ENCODE measurements at regions not wholly inside any gene's neighbourhood (a gene's known extent, or its start where the extent isn't known, plus 50 kb on each side); places are given as distances from the start of the nearest gene placed in this dataset.

DNA sequence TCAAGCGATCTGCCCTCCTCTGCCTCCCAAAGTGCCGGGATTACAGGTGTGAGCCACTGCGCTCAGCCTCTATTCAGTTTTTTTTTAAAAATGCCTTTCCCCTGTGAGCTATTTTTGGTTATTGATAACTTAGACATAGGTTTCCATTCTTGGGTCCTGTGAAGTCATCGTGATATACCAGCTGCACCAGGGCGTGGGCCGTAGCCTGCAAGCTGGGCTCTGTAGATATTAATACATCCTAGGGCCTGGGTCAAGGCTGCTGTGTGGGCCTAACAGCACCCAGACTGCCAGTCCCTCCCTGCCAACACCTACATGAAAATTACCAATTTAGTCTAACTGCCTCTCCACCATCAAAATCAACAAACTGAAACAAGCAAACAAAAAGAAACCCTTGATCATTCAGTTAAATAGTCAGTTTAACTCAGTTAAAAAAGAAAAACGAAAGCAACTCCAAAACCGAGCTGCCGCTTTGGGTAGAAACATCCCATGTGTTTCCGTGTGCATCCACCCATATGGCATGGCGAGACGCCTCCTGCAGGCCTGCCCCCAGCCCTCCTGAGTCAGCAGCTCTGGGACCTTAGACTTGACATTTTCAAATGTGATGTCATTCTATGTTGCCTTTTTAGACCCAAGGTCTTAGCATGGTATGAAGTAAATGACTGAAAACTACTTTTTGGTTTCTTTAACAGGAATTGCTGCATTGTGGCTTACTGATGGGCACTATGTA is 330.2 kb downstream of the GLRX3 start:
- ATAC-seq (ENCODE audit: low read depth in 2 of 2) (no peak), DNase-seq (no peak)
- no peaks in the 10 kb centered on the region for H3K4me1 Mint-ChIP-seq
- H3K27ac Mint-ChIP-seq = peak overlapping the region in 1 of 6 donors; percentile 64
- peaks cover 4 to 18% of the 10 kb centered on the region in 2 donors for H3K36me3 Mint-ChIP-seq
- no peak overlapping the region for H3K4me3 Mint-ChIP-seq
- peaks cover 0 to 5% (median 0%) of the 10 kb centered on the region in 3 donors for H3K27me3 Mint-ChIP-seq
- peaks cover 12 to 46% (median 26%) of the 10 kb centered on the region in 7 donors for H3K9me3 Mint-ChIP-seq

DNA sequence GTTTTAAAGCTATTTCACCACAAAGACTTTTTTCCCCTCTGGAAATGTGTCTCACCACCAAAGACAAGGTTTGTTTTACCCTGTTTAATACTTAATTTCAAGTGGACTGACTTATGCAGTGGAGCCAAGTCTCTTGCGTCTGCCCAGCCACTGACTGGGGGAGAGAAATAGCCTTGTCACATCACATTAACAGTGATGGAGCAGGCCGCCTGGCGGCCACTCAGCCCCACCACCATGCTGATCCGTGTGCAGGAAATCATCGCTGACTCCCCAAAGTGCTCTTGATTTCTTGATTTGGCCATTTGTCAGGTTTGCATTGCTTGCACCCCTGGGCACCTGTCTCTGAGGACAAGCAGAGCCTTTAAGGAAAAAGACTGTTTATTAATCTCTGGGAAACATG is 334.1 kb downstream of the GLRX3 start:
- no peak overlapping the region for H3K27ac Mint-ChIP-seq
- DNase-seq = no peak
- no peak overlapping the region for H3K4me3 Mint-ChIP-seq
- ATAC-seq (ENCODE audit: low read depth in 2 of 2) = no peak
- H3K4me1 Mint-ChIP-seq = no peaks in the 10 kb centered on the region
- H3K27me3 Mint-ChIP-seq = peaks cover 0 to 5% (median 0%) of the 10 kb centered on the region in 3 donors
- H3K9me3 Mint-ChIP-seq = peaks cover 12 to 46% (median 23%) of the 10 kb centered on the region in 7 donors
- H3K36me3 Mint-ChIP-seq = peaks cover 4 to 18% of the 10 kb centered on the region in 2 donors

DNA sequence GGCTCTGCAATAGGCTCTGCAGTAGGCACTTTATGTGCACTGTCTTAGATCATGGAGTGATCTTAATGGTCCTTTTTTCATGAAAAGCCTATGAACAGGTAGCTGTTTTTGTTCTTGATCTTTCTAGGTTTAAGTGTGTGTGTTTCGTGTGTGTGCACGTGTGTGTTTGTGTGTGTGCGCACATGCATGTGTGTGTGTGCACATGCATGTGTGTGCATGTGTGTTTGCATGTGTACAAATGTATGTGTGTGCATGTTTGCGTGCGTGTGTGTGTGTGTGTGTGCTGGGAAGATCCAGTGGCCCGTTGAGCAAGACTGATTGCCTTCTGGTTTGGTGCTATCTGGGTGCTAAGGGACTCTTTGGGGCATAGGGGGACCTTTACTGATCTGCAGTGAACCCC is 334.8 kb downstream of the GLRX3 start:
- DNase-seq (no peak), ATAC-seq (ENCODE audit: low read depth in 2 of 2) (no peak)
- no peaks in the 10 kb centered on the region for H3K4me1 Mint-ChIP-seq
- peaks cover 0 to 5% (median 0%) of the 10 kb centered on the region in 3 donors for H3K27me3 Mint-ChIP-seq
- no peak overlapping the region for H3K4me3 Mint-ChIP-seq
- H3K36me3 Mint-ChIP-seq = peaks cover 4 to 18% of the 10 kb centered on the region in 2 donors
- H3K27ac Mint-ChIP-seq = no peak overlapping the region
- H3K9me3 Mint-ChIP-seq = peaks cover 11 to 40% (median 23%) of the 10 kb centered on the region in 7 donors

DNA sequence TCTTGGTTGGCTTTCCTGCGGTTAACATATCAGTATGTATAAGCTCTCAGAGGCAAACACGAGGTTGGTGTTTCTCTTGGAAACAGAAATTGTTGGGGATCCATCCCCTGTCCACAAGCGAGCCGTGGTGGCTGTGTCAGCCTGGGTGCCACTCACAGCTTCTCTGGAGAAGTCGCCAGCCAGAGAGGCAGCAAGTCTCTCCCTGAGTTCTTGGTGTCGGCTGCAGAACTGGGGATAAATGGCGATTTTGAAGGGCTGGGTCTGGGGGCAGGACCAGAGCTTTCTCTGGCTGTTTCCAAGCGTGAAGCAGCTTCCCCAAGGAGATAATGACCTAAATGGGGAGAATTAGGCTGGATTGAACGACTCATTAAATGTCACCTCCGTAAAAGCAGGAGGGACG is 335.3 kb downstream of the GLRX3 start:
- peaks cover 11 to 37% (median 23%) of the 10 kb centered on the region in 7 donors for H3K9me3 Mint-ChIP-seq
- H3K36me3 Mint-ChIP-seq = peaks cover 4 to 18% of the 10 kb centered on the region in 2 donors
- ATAC-seq (ENCODE audit: low read depth in 2 of 2) (no peak), DNase-seq (no peak)
- H3K4me3 Mint-ChIP-seq = no peak overlapping the region
- H3K27ac Mint-ChIP-seq = no peak overlapping the region
- no peaks in the 10 kb centered on the region for H3K4me1 Mint-ChIP-seq
- peaks cover 0 to 5% (median 0%) of the 10 kb centered on the region in 3 donors for H3K27me3 Mint-ChIP-seq

DNA sequence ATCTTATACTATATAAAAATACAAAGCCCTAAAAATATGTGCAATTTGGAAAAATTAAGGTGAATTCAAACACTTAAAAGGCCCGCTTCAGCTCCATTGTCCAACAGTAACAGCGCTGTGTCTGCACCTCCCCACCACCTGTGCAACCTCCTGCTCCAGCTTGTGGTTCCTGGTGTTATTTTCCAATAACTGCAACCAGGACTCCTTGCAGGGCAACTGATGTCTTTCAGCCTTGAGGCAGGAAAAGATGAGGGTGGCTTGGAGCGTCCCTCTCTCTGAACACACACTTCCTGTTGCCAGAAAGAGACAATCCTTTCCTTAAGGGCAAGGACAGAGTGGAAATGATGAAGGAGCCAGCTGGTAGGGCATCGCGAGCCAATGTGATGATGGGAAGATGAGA is 336.0 kb downstream of the GLRX3 start:
- no peak for ATAC-seq (ENCODE audit: low read depth in 2 of 2)
- Mint-ChIP-seq H3K36me3 (peaks cover under 1 to 12% of the 10 kb centered on the region in 2 donors), H3K4me3 (no peak overlapping the region), H3K27me3 (peaks cover 0 to 5% (median 0%) of the 10 kb centered on the region in 3 donors), H3K27ac (no peak overlapping the region), H3K4me1 (no peaks in the 10 kb centered on the region), H3K9me3 (peaks cover 6 to 30% (median 18%) of the 10 kb centered on the region in 7 donors)
- no peak for DNase-seq

DNA sequence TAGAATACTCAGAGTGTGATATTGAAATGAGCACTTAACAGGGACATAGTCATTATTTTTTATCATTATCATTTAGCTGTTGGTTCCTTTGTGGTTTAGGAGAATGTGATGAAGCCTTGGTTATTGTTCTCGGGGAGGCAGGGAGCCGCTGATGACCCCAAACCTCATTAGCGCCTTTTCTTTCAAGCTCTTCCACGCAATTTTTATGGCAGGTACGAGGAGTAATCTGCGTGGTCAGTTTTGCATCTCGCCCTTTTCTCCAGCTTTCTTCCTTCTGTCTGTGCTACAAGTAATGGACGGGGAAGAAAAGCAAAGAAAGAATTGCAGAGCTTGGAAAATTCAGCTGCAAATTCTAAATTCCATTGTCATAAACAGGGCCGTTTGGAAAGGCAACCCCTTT is 338.4 kb downstream of the GLRX3 start:
- DNase-seq (no peak), ATAC-seq (ENCODE audit: low read depth in 2 of 2) (no peak)
- Mint-ChIP-seq H3K36me3 (peaks cover 0 to 4% of the 10 kb centered on the region in 2 donors), H3K4me3 (no peak overlapping the region), H3K27me3 (peaks cover 0 to 5% (median 0%) of the 10 kb centered on the region in 3 donors), H3K27ac (no peak overlapping the region), H3K9me3 (peaks cover 1 to 6% (median 2%) of the 10 kb centered on the region in 7 donors), H3K4me1 (no peaks in the 10 kb centered on the region)

DNA sequence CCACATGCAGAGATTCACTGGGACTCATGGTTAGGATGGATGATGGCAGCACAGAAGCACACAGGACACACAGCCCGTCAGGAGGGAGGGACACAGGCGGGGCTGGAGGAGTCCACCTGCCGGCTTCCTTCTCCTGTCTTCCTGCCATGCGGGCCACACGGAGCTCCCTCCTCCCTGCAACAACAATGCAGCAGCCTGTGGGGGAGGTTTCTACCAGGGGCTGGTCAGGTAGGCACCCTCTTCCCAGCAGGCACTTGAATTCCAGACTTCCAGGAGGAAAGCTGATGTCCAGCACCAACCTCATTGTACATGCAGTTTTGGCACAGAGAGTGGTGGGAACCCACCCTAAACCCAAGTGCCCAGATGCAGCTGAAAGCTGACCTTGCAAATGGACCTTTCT is 341.2 kb downstream of the GLRX3 start:
- DNase-seq (no peak), ATAC-seq (ENCODE audit: low read depth in 2 of 2) (no peak)
- Mint-ChIP-seq H3K4me1 (no peaks in the 10 kb centered on the region), H3K4me3 (no peak overlapping the region), H3K9me3 (peaks cover 0 to 2% (median 0%) of the 10 kb centered on the region in 7 donors), H3K27ac (no peak overlapping the region), H3K27me3 (no peaks in the 10 kb centered on the region), H3K36me3 (no peaks in the 10 kb centered on the region)

DNA sequence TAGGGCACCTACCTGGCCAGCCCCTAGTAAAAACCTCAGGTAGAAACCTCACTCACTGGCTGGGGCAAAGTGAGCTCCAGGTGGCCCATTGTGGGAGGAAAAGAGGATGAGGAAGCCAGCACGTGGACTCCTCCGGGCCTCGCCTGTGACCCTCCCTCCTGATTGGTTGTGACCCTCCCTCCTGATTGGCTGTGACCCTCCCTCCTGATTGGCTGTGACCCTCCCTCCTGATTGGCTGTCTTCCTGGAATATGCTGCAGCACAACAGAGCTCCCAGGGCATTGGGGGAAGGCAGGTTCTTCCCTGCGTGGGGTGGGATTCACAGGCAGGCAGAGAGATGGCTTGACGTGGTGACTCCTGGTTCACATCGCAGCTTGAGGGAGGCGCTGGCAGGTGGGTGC is 343.0 kb downstream of the GLRX3 start:
- ATAC-seq (ENCODE audit: low read depth in 2 of 2) (no peak), DNase-seq (no peak)
- Mint-ChIP-seq H3K4me1 (no peaks in the 10 kb centered on the region), H3K27me3 (no peaks in the 10 kb centered on the region), H3K27ac (no peak overlapping the region), H3K36me3 (no peaks in the 10 kb centered on the region), H3K4me3 (peak overlapping the region in 1 of 8 donors; percentile 63), H3K9me3 (peaks cover 0 to 2% (median 0%) of the 10 kb centered on the region in 7 donors)

DNA sequence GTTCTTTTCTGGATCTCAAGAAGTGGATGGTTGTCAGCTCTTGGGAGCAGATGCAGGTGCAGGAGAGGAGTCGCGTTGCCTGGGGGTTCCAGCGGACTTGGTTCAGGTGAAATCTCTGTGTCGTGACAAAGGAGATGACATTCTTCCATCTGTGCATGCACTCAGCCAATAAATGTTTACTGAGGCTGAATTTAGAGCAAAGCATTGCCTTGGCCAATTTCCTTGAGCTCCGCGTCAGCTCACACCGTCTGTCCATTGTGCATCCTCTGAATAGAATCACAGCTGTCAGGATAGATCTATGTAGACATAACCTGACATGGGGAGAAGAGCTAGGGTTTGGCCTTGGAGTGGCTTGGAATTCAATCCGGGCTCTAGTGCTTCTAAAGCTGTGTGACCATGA is 343.7 kb downstream of the GLRX3 start:
- Mint-ChIP-seq H3K27ac (no peak overlapping the region), H3K36me3 (no peaks in the 10 kb centered on the region), H3K27me3 (no peaks in the 10 kb centered on the region), H3K9me3 (peaks cover 0 to 2% (median 0%) of the 10 kb centered on the region in 7 donors), H3K4me1 (no peaks in the 10 kb centered on the region), H3K4me3 (no peak overlapping the region)
- ATAC-seq (ENCODE audit: low read depth in 2 of 2) (no peak), DNase-seq (no peak)

DNA sequence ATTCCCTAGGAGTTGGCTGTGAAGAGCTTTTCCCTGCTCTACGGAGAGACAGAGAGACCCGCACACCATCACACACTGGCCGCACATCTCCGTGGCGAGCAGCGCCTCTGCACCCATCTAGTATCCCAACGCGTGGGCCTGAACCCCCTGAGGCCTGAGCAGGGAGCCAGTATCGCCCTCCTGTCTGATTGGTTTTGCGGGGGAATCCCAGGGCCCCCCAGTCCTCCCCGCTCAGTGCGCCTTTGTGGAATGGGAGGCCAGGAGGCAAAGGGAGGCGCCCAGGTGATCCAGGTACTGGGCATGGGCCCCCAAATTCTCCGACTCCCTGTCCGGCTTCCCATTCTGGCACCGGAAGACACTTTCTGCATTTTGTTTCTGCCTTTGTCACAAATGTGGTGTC is 344.3 kb downstream of the GLRX3 start:
- H3K27ac Mint-ChIP-seq = no peak overlapping the region
- H3K4me1 Mint-ChIP-seq = no peaks in the 10 kb centered on the region
- no peaks in the 10 kb centered on the region for H3K36me3 Mint-ChIP-seq
- DNase-seq (no peak), ATAC-seq (ENCODE audit: low read depth in 2 of 2) (no peak)
- H3K27me3 Mint-ChIP-seq = no peaks in the 10 kb centered on the region
- peaks cover 0 to 2% (median 0%) of the 10 kb centered on the region in 7 donors for H3K9me3 Mint-ChIP-seq
- H3K4me3 Mint-ChIP-seq = peak overlapping the region in 1 of 8 donors; percentile 53

DNA sequence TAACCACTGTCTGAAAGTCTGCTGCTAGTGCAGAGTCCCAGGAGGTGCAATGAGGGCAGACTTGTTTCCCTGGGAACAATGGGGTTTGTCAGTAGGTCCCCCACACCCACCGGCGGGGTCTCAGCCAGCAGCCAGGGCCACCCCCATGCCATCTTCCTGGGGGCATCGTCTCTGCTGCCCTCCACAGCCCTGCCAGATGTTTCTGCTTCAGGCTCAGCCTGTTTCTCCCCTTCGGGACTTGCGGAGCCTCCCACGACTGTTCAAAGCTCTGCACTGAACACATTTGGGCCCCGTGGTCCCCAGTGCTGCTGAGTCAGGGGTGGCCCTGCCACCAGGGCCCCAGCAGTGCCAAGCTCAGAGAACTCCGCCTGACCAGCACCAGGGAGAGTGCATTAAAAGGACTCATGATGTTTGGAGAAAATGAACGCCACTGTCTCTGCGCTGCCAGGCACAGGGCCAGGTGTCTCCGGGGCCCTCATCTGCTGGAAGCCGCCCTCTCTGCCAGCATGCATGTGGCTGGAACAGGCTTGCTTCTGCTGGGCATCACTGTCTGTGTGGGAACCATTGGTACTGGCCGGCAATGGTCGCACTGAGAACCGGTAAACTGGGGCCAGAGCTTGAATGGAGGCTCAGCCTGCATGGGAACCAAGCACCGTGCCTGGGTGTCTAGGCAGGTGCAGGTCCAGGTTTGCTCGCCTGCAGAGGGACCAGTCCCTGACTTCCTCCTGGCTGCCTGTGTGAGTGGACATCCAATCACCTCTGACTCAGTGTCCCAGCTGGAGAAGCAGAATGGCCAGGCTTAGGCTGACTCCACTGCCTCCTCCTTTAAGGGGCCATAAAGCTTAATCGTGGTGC is 345.1 kb downstream of the GLRX3 start:
- no peaks in the 10 kb centered on the region for H3K4me1 Mint-ChIP-seq
- ATAC-seq (ENCODE audit: low read depth in 2 of 2) = no peak
- H3K27ac Mint-ChIP-seq = no peak overlapping the region
- peaks cover 0 to 2% (median 0%) of the 10 kb centered on the region in 7 donors for H3K9me3 Mint-ChIP-seq
- H3K4me3 Mint-ChIP-seq = no peak overlapping the region
- no peaks in the 10 kb centered on the region for H3K36me3 Mint-ChIP-seq
- H3K27me3 Mint-ChIP-seq = no peaks in the 10 kb centered on the region
- DNase-seq = no peak

DNA sequence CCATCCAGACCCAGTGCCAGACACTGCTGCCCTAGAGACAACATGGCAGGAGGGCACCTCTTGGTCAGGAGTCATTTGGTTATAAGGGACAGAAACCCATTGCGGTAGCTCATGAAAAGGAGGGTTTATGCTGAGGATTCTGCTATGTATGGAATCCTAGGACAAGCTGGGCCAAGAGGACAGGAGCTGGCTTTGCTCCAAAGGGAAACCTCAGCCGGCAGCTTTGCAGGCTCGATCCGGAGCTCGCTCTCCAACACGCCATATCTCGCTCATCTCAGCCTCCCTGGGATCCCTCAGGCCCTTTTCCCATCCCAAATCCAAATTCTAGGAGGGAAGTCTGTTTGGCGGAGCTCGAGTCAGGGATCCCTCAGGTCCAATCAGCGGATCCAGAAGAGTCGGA is 345.7 kb downstream of the GLRX3 start:
- Mint-ChIP-seq H3K9me3 (peaks cover 0 to 2% (median 0%) of the 10 kb centered on the region in 7 donors), H3K27me3 (no peaks in the 10 kb centered on the region), H3K27ac (no peak overlapping the region), H3K36me3 (no peaks in the 10 kb centered on the region), H3K4me1 (no peaks in the 10 kb centered on the region), H3K4me3 (no peak overlapping the region)
- ATAC-seq (ENCODE audit: low read depth in 2 of 2) (no peak), DNase-seq (no peak)

DNA sequence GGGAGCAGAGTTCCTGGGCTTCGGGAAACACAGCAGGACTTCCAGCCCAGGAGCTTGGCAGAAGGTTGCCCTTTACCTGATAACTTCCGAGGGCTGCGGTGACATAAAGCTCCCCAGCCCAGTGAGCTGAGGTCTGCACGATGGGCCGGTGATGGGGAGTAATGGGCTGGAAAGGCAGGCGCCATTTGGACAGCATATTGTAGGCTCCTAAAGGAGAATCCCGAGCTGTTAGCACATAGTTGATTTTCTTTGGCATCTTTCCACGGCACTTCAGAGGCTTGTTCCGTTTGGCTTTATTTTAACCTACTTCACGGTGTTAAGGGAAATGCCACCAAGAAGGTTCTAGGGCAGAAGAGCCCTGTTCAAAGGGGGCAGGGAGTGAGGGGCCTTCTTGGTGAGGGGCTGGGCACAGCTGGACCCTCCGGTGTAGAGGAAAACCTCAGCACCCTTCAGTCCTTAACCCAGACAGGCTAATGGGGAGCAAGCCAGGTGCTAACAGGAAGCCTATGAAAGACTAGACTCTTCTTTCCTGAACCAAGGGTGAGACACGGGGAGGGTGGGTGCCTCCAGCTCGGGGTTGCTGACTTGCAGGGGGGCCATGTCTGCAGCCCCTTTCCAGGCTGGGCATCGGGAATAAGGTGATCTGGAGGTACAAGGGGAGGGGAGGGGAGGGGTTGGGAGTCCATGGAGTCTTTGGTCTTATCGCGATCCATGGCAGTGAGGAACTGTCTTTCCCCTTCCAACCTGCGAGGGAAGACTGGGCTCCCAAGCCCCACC is 347.7 kb downstream of the GLRX3 start:
- Mint-ChIP-seq H3K9me3 (peaks cover 0 to 2% (median 0%) of the 10 kb centered on the region in 7 donors), H3K27ac (no peak overlapping the region), H3K36me3 (no peaks in the 10 kb centered on the region), H3K4me3 (no peak overlapping the region), H3K4me1 (no peaks in the 10 kb centered on the region), H3K27me3 (no peaks in the 10 kb centered on the region)
- DNase-seq (no peak), ATAC-seq (ENCODE audit: low read depth in 2 of 2) (no peak)
